ENCODE measurements at regions not wholly inside any gene's neighbourhood (a gene's known extent, or its start where the extent isn't known, plus 50 kb on each side); places are given as distances from the start of the nearest gene placed in this dataset.

GRCh38 chr2:118527571-118527970, 319.9 kb downstream of the EN1 start:
- no peak overlapping the region for H3K27ac Mint-ChIP-seq
- CTCF ChIA-PET, result no interaction called here
- no peaks in the 10 kb centered on the region for H3K4me1 Mint-ChIP-seq

GRCh38 chr2:118525346-118525745, 322.1 kb downstream of the EN1 start:
- Mint-ChIP-seq H3K9me3 (ENCODE audit: low read depth) (peaks cover 15% of the 10 kb centered on the region), H3K36me3 (no peaks in the 10 kb centered on the region), H3K4me1 (no peaks in the 10 kb centered on the region), H3K27me3 (no peaks in the 10 kb centered on the region), H3K4me3 (no peak overlapping the region), H3K27ac (no peak overlapping the region)
- DNase-seq (no peak), ATAC-seq (no peak)
- CTCF ChIA-PET, result no interaction called here

More at GRCh38 chr2:118527571-118527970, 319.9 kb downstream of the EN1 start:
- DNase-seq (no peak), ATAC-seq (no peak)
- H3K4me3 Mint-ChIP-seq, result no peak overlapping the region
- no peaks in the 10 kb centered on the region for H3K36me3 Mint-ChIP-seq
- H3K27me3 Mint-ChIP-seq, result no peaks in the 10 kb centered on the region
- peaks cover 2% of the 10 kb centered on the region for H3K9me3 Mint-ChIP-seq (ENCODE audit: low read depth)

- Mint-ChIP-seq H3K27me3 (no peaks in the 10 kb centered on the region), H3K4me3 (no peak overlapping the region), H3K36me3 (no peaks in the 10 kb centered on the region), H3K27ac (no peak overlapping the region), H3K9me3 (ENCODE audit: low read depth) (peaks cover 17% of the 10 kb centered on the region), H3K4me1 (no peaks in the 10 kb centered on the region)
- ATAC-seq (no peak), DNase-seq (no peak)
- CTCF ChIA-PET, result no interaction called here
Observed at GRCh38 chr2:118524911-118525310, 322.5 kb downstream of the EN1 start.

GRCh38 chr2:118523761-118524160, 323.7 kb downstream of the EN1 start:
- Mint-ChIP-seq H3K36me3 (no peaks in the 10 kb centered on the region), H3K27me3 (no peaks in the 10 kb centered on the region), H3K9me3 (ENCODE audit: low read depth) (peaks cover 18% of the 10 kb centered on the region), H3K27ac (no peak overlapping the region), H3K4me1 (no peaks in the 10 kb centered on the region), H3K4me3 (no peak overlapping the region)
- CTCF ChIA-PET, result no interaction called here
- DNase-seq (no peak), ATAC-seq (no peak)

GRCh38 chr2:118521960-118522359, 325.5 kb downstream of the EN1 start:
- Mint-ChIP-seq H3K4me1 (no peaks in the 10 kb centered on the region), H3K27ac (no peak overlapping the region), H3K27me3 (no peaks in the 10 kb centered on the region), H3K9me3 (ENCODE audit: low read depth) (peaks cover 18% of the 10 kb centered on the region), H3K4me3 (no peak overlapping the region), H3K36me3 (no peaks in the 10 kb centered on the region)
- DNase-seq, result no peak
- no peak for ATAC-seq
- CTCF ChIA-PET, result no interaction called here

GRCh38 chr2:118521272-118521671, 326.2 kb downstream of the EN1 start:
- H3K27me3 Mint-ChIP-seq, result no peaks in the 10 kb centered on the region
- no peak overlapping the region for H3K4me3 Mint-ChIP-seq
- CTCF ChIA-PET, result no interaction called here
- H3K9me3 Mint-ChIP-seq (ENCODE audit: low read depth), result peaks cover 18% of the 10 kb centered on the region
- no peaks in the 10 kb centered on the region for H3K36me3 Mint-ChIP-seq
- DNase-seq (no peak), ATAC-seq (no peak)
- no peaks in the 10 kb centered on the region for H3K4me1 Mint-ChIP-seq
- no peak overlapping the region for H3K27ac Mint-ChIP-seq

GRCh38 chr2:118520246-118520645, 327.2 kb downstream of the EN1 start:
- H3K27me3 Mint-ChIP-seq, result no peaks in the 10 kb centered on the region
- CTCF ChIA-PET, result no interaction called here
- DNase-seq (no peak), ATAC-seq (no peak)
- no peaks in the 10 kb centered on the region for H3K4me1 Mint-ChIP-seq
- H3K36me3 Mint-ChIP-seq, result no peaks in the 10 kb centered on the region
- H3K4me3 Mint-ChIP-seq, result no peak overlapping the region
- no peak overlapping the region for H3K27ac Mint-ChIP-seq
- peaks cover 18% of the 10 kb centered on the region for H3K9me3 Mint-ChIP-seq (ENCODE audit: low read depth)

GRCh38 chr2:118519511-118519910, 327.9 kb downstream of the EN1 start:
- Mint-ChIP-seq H3K9me3 (ENCODE audit: low read depth) (peaks cover 19% of the 10 kb centered on the region), H3K27ac (no peak overlapping the region), H3K4me1 (no peaks in the 10 kb centered on the region), H3K36me3 (no peaks in the 10 kb centered on the region), H3K27me3 (no peaks in the 10 kb centered on the region), H3K4me3 (no peak overlapping the region)
- CTCF ChIA-PET, result no interaction called here
- DNase-seq (no peak), ATAC-seq (no peak)

- ATAC-seq (no peak), DNase-seq (no peak)
- no peaks in the 10 kb centered on the region for H3K36me3 Mint-ChIP-seq
- H3K4me3 Mint-ChIP-seq, result no peak overlapping the region
- CTCF ChIA-PET, result no interaction called here
- no peak overlapping the region for H3K27ac Mint-ChIP-seq
- H3K9me3 Mint-ChIP-seq (ENCODE audit: low read depth), result peaks cover 4% of the 10 kb centered on the region
- H3K4me1 Mint-ChIP-seq, result no peaks in the 10 kb centered on the region
- H3K27me3 Mint-ChIP-seq, result no peaks in the 10 kb centered on the region
Observed at GRCh38 chr2:118510807-118511206, 336.6 kb downstream of the EN1 start.

GRCh38 chr2:118509319-118510004, 338.0 kb downstream of the EN1 start:
- DNase-seq, result no peak
- H3K36me3 Mint-ChIP-seq, result no peaks in the 10 kb centered on the region
- no peak for ATAC-seq
- no peak overlapping the region for H3K27ac Mint-ChIP-seq
- no peaks in the 10 kb centered on the region for H3K27me3 Mint-ChIP-seq
- H3K4me3 Mint-ChIP-seq, result no peak overlapping the region
- CTCF ChIA-PET, result no interaction called here
- H3K4me1 Mint-ChIP-seq, result no peaks in the 10 kb centered on the region
- H3K9me3 Mint-ChIP-seq (ENCODE audit: low read depth), result peaks cover 3% of the 10 kb centered on the region

- H3K9me3 Mint-ChIP-seq (ENCODE audit: low read depth), result no peaks in the 10 kb centered on the region
- CTCF ChIA-PET, result no interaction called here
- no peak overlapping the region for H3K27ac Mint-ChIP-seq
- no peaks in the 10 kb centered on the region for H3K4me1 Mint-ChIP-seq
- H3K27me3 Mint-ChIP-seq, result no peaks in the 10 kb centered on the region
- no peak for ATAC-seq
- H3K4me3 Mint-ChIP-seq, result no peak overlapping the region
- H3K36me3 Mint-ChIP-seq, result no peaks in the 10 kb centered on the region
- DNase-seq, result no peak
Observed at GRCh38 chr2:118508282-118508681, 339.2 kb downstream of the EN1 start.

- Mint-ChIP-seq H3K27me3 (no peaks in the 10 kb centered on the region), H3K36me3 (no peaks in the 10 kb centered on the region), H3K9me3 (ENCODE audit: low read depth) (no peaks in the 10 kb centered on the region), H3K4me3 (no peak overlapping the region), H3K4me1 (no peaks in the 10 kb centered on the region), H3K27ac (no peak overlapping the region)
- CTCF ChIA-PET, result no interaction called here
- ATAC-seq, result no peak
- no peak for DNase-seq
Observed at GRCh38 chr2:118505436-118505835, 342.0 kb downstream of the EN1 start.

GRCh38 chr2:118502106-118502505, 345.3 kb downstream of the EN1 start:
- Mint-ChIP-seq H3K27me3 (no peaks in the 10 kb centered on the region), H3K9me3 (ENCODE audit: low read depth) (no peaks in the 10 kb centered on the region), H3K4me3 (no peak overlapping the region), H3K27ac (no peak overlapping the region), H3K36me3 (no peaks in the 10 kb centered on the region), H3K4me1 (no peaks in the 10 kb centered on the region)
- DNase-seq (no peak), ATAC-seq (no peak)
- CTCF ChIA-PET, result no interaction called here

- Mint-ChIP-seq H3K27me3 (no peaks in the 10 kb centered on the region), H3K36me3 (no peaks in the 10 kb centered on the region), H3K27ac (no peak overlapping the region), H3K4me1 (no peaks in the 10 kb centered on the region), H3K9me3 (ENCODE audit: low read depth) (no peaks in the 10 kb centered on the region), H3K4me3 (no peak overlapping the region)
- ATAC-seq (no peak), DNase-seq (no peak)
- CTCF ChIA-PET, result no interaction called here
Observed at GRCh38 chr2:118498943-118499342, 348.5 kb downstream of the EN1 start.
